ENCODE measurements at regions not wholly inside any gene's neighbourhood (a gene's known extent, or its start where the extent isn't known, plus 50 kb on each side); places are given as distances from the start of the nearest gene placed in this dataset.

DNA sequence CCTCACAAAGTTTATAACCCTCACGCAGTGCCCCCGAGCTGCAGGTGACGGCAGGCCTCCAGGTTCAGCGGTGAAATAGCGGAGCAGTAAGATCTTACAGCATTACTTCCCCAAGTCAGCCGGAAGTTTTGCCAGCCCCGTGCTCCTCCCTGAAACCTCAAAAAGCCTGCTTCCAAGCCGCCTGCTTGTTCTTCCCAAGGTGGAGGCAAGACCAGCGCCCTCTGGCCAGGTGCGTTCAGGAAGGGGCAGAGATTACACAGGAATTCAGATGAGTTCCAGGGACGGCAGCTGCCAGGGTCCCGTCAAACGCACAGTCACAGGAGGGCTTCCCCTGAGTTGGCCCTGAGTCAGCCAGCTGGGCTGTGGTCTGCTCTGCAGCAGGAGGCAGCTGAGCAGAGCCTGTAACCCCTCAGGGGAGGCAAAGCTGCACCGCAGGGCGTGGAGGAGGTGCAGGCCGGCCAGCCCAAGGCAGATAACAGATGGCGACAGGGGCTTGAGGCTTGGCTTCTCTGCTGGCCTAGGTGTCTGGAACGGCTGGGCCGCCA, 124.1 kb upstream of the RPS6KA2 start:
- no peak for DNase-seq (ENCODE audit: low spot score)

DNA sequence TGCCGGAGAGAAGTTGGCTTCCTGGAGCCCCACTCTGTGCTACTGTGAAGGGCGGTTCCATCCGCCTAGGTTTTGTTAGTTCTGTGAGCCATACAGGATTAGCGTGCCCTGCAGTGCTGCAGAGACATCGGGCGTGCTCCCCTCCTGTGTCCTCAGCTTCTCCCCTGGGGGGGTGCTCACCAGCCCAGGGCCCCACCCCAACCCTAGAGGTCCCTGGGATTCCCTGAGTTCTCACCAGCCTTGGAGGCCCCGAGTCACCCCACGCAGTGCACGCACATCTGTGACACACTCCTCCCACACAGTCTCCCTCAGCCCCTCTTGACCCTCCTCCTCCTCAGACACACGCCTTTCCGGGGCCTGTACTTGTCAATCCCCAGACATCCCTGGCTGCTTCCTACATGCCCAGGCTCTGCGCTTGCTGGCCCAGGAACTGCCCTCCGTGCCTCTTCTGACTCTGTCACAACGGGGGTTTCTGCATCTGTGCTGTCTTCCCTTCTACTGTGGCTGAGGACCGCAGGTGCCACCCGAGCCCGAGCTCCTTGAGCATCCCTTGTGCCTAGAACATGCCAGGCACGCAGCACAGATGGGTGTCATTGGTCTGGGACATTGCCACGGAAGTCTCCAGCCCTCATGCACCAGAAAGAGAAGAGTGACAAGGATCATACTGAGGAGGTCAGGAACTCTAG, 123.2 kb upstream of the RPS6KA2 start:
- no peak for DNase-seq (ENCODE audit: low spot score)

DNA sequence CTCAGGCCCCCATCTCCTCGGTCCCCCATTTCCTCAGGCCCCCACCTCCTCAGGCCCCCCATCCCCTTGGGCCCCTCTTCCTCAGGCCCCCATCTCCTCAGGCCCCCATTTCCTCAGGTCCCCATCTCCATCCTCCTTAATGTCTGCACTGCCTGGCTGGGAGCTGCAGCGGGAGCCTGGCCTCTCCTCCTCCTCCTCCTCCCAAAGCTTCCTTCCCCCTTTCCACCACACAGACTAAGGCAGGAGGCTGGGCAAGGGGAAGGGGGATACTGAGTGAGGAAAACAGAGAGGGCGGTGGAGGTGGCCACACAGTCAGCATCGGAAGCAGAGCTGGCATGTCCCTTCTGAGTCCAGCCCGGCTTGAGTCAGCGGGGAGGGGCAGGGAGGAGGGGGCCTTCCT, 122.6 kb upstream of the RPS6KA2 start:
- no peak for DNase-seq (ENCODE audit: low spot score)

DNA sequence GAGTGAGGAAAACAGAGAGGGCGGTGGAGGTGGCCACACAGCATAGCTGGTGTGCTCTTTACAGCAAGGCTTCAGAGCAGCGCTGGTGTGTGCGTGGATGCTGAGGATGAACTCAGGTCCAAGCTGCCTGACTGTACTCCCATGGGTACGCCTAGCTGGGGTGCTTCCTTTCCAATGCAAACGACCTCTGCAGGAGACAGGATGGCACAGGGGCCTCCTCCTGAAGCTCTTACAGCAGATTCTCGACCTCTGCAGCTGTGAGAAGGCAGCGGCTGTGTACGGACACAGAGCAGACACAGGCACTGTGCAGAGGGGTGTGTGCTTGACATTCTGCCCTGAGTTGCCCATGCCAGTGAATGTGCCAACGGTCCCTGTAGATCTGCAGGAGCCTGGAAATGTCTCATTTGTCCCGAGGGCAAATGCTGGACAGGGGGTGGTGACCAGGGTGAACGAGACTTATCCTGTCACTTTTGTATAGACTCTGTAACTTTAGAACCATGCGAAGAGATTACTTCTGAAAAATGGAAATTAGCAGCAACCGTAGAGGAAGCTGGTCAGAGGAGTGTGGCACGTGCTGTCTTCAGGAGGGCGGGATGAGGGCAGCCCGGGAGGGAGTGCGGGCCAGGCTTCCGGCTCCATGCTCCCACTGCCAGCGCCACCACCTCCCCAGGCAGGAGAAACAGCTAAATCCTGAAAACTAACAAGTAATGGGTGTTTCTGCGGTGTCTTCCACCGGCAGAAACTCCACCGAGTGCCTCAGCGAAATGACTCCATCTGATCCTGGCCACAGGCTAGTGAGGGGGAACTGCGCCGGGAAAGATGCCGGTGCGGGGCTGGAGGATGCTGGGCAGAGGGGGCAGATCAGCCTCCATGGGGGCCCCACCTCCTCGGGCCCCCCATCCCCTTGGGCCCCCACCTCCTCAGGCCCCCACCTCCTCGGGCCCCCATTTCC, 120.9 kb upstream of the RPS6KA2 start:
- DNase-seq (ENCODE audit: low spot score), result no peak

DNA sequence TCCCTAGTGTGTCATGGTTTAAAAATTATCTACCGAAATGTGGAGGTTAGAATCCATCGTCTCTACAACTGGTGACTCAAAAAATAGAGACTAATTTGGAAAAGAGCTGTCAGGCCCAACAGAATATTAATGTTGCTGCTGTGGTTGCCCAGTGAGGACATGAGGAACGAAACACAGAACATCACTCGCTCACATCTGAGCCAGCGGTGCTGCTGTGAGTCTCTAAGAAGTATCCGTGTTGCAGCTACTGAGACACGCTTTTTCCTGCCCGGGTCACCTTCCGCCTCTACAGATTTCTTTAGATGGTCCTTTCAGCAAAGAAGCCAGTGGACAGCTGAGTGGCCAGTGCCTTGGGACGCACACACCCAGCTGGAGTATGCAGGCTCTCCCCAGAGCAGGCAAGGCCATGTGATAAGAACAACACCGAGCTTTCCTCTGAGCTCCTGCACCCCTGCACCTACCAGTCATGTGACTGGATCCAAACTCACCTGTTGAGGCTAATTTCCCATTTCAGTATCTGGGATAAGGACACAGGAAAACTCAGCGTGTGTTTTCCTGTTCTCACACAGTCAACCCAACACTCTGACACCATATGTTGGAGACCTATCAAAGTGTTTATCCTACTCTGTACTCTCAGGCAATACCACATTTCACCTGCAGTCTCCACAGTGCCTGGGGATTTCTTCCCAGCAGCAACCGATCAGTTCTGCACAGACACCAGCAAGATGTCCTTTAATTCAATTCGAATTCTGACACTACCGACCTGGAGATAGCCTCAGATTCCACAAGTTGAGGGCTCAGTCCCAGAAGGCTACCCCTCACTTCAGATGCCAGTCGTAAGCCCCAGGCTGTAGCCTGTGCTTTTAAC, 119.0 kb upstream of the RPS6KA2 start:
- DNase-seq (ENCODE audit: low spot score), result no peak

DNA sequence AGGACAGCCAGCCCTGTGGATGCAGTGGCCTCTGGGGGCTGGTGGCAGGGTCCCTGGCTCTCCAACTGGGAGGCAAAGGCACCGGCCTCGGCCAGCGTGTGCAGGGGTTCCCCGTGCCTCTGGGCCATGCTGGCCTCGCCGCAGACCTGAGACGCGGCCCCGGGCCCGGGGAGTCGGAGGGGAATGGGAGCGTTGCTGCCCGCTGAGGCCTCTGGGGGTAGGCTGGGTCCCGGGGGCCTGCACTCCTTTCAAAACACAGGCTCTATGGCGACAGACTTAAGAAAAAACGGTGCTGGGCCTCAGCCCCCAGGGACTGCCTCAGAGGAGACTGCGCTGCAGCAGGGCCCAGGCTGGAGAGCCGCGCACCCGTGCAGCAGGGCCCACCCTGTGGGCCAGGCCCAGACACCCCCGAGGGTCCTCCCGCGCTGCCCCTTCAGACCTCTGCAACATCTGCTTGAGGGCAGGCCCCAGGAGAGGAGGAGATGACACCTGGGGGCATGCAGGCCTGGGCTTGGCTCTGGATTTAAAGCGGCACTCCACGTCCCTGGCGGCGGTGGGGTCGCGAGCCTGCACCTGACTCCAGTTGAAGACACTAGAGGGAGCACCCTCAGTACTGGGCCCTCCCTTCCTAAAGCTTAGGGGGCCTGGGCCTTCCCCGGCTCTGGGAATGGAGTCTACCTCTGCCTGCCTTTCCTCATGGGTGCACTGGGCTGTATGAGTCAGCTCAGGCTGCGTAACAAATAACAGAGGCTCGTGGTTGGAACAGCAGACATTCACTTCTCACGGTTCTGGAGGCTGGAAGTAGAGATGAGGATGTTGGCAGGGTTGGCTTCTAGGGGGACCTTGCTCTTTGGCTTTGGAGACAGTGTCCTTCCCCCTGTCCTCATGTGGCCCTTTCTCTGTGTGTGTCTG, 117.4 kb upstream of the RPS6KA2 start:
- no peak for DNase-seq (ENCODE audit: low spot score)

DNA sequence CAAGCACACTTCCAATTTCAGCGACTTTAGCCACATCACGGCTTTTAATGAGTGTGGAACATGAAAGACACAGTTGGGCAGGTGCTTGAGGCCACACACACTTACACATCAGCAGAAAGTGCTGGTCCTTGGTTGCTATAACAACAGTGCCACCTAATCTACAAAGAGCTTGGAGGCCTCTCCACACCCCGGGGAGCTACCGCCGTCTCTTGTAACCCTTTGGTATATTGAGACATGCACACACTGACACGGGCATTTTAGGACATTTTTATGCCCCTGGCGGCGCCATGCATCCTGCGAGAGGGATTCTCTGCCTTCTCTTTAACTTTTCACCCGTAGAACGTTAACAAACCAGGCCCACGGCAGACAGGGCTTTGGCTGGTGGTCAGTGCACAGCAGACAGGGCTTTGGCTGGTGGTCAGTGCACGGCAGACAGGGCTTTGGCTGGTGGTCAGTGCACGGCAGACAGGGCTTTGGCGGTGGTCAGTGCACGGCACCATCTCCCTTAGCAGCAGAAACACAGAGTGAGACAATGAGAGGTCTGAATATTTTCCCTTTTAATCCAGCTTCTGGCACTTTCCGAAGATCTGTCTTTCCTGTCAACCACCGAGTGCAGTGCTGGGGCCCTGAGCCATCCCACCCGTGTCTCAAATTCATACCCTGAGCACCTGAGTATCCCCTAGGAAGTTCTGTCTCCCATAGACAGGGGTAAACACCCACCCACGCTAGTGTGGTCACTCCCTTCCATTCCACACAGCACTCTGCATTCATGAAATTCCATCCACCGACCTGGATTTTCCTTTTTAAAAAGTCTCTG, 116.6 kb upstream of the RPS6KA2 start:
- no peak for DNase-seq (ENCODE audit: low spot score)

DNA sequence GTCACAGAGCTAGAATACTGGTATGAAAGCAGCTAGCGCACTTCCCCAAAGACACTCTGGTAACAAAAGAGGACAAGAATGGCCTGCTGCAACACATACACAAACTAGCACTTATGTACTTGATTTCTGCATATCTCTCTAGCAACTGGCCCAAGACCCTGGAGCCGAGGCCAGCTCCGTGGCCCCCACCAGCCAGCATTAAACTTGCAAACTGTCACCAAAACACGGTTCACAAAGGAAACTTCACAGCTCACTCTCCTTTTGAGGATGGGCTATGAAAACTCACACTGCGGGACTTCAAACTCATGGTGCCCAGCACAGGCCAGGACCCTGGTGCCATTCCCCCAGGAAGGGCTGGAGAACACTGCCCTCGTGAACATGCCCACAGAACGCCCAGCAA, 115.9 kb upstream of the RPS6KA2 start:
- DNase-seq (ENCODE audit: low spot score), result no peak

DNA sequence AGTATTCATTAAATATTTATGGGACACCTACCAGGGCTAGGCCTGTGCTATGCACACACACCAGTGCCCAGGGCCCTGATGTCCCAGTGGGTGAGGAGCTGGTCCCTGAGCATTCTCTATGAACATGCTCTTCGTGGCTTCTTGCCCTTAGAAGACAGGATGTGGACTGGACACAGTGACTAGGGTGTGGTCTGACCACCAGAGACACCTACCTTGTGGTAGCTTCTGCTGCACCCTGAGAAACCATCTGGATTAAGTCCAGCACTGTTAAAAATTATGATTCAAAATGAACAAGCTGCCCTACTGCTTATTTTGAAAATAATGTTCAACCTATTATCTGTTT, 112.9 kb upstream of the RPS6KA2 start:
- DNase-seq (ENCODE audit: low spot score), result no peak

DNA sequence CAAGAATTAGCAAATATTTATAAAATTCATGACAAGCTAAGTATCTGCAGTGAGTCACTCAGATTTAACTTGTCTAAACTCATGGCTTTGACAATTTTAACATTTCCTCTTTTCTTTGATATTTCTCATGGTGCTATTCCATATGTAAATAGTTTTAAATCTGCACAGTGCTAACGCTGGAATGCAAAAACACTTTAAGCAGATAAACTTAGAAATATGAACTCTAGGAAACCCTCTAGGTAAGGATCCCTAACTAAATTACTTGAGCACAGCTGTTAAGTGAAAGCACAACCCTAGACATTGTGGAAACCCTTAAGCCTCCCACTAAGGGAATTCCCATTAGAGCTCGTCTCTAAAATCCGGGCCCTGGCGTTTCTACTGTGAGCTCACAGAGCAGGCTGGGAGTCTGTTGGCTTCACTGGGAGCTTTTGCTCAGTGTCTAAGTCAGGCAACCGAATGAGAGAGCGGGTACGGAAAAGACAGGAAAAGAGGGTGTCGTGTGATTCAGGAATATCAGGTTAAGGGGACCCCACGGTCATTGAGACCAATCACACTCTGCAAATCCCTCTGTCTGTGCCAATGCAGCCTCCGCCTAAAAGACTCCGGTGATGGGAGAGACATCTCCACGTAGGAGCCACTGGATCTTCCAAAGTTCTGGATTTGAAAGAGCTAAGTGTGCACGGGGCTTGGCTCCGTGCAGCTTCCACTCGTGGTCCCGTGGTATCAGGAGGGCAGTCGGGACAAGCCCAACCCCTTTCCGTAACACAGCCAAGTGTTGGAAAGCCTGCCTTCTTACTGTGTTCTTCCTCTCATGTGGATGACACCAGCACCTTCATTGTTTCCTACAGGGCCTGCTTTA, 112.3 kb upstream of the RPS6KA2 start:
- DNase-seq (ENCODE audit: low spot score), result no peak

DNA sequence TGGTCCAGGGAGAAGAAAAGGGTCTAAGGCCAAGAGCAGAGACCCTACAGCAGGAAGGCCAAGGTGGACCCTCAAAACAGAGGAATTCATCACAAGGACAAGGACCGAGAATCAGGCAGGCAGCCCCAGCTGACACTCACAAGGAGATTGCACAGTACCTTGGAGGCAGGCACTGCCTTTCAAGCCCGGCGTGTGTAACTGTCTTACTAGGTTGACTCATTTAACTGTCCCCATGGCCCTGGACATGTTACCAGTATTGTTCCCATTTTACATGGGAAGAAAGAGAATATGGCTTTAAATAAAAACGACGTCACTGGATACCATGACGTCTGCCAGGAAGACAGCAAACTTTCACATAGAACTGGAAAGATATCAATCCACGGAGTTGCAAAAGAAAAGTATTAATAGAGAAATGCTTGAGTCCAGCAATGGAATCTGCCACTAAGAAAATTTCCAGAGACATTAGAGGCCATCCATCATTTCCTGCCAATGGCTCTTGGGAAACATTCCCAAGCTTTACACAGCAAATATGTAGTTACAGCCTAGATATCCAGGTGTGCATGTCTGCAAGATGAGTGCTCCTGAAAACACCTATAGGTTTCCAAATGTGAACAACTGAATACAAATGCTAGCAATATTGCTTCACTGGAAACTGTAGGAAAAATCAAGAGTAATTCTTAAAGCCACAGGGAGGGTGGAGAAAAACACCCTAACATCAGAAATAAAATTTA, 111.5 kb upstream of the RPS6KA2 start:
- DNase-seq (ENCODE audit: low spot score), result no peak

DNA sequence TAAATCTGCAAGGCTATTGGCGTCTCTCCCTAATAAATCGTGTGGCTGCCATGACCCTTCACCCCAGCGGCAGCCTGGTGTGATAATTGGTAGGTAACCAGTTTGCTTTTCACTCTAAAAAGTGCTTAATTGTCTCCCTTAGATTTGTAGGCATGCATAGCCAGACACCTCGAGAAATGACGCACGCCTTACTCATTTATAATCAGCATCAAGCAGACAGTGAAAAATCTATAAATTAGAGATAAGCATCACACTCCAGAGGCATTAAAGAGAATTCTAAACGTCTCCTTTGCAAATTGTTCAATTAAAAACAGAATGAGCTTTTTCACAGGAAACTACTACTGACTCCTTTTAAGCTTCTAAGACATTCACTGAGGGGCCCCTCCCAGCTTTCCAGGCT, 110.2 kb upstream of the RPS6KA2 start:
- no peak for DNase-seq (ENCODE audit: low spot score)

DNA sequence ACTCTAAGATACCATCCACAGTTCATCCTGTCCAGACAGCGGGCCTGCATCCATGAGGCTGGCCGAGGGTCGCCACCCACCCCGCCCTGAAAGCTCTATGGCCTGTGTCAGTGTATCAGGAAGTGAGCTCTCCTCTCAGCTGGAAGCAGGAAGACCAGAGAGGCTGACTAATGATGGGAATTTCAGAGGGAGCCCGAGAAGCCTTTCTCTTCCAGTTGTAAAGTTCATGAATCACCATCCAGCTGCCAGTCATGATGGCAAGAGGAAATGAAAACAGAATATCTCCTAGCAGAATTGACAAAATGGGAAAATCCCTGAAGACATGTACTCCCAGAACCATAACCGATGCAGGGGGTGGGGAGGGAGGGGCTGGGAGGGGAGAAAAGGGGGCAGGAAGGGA, 109.6 kb upstream of the RPS6KA2 start:
- no peak for DNase-seq (ENCODE audit: low spot score)

DNA sequence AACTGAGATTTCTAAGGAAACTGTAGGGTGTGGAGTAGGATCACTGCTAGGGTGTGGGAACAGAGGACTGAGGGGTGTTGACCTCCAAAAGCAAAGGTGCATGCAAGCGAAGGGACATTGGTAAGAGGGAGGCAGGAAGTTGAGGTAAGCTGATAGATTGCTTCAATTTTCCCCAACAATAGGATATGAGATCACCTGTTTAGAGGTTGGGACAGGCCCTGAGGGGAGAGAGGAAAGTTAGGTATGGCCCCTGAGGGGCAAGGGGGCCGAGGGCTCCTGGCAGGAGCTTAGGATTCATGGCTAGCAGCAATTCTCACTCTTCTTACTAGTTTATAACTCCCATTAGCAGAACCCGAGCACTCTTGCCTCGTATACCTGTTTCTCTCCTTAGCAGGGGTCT, 106.8 kb upstream of the RPS6KA2 start:
- no peak for DNase-seq (ENCODE audit: low spot score)

DNA sequence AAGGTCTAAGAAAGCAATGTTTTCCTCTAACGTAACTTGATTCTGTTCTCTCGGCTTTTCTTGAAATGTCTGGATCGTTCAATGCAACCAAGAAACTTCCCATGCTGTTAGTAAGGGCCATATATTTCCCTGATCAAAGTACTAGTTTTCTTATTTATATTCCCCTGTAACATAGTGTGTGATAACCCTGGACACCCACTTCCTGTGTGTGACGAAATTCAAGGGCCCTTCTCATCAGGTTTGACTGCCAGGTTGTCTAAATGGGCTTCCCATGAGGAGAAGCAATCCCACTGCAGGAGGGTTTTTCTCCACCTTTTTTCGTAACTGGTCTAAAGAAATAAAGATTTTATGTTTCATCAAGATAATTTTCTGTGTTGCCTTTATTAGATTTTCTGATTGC, 102.6 kb upstream of the RPS6KA2 start:
- no peak for DNase-seq (ENCODE audit: low spot score)

DNA sequence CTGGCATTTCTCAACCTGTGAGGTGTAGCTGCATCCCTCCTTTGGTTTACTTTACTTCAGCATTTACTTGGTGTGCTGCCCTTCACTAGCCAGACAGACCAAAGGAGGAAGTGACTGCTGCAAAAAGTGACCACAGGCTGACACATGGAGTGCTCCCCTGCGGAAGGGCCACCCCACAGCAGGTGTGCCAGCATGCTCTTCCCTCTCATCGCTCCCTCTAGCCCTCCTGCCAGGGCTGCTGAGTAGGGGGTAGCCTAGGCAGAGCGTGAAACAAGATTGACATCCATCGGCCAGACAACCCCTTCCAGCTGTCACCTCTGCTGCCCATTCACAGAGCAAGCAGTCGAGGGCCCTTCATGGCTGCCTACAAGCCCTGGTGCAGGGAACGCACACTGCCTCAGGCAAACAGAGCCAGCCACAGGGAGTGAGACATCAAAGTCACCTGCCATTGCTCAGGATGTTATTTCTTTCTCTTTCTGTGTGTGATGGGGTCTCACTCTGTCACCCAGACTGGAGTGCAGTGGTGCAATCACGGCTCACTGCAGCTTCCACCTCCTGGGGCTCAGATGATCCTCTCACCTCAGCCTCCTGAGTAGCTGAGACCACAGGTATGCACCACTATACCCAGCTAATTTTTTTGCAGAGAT, 102.0 kb upstream of the RPS6KA2 start:
- no peak for DNase-seq (ENCODE audit: low spot score)

DNA sequence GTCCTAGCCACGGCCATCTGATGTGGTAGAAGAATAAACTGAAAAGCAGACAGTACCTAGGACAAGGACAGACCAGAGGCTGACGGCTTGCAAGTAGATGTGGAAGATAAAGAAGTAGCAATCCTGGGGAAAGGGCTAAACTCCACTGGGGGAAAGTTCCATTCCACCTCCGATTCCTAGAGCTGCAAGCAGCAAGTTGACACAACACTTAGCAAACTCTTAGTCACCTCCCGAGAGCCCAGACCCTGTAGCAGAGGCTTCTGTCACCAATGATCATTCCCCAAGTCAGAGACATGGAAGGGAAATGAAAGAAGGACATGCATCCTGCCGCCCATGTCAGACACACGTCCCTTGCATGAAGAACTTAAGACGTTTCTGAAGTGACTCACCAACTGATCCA, 99.2 kb upstream of the RPS6KA2 start:
- no peak for DNase-seq (ENCODE audit: low spot score)

DNA sequence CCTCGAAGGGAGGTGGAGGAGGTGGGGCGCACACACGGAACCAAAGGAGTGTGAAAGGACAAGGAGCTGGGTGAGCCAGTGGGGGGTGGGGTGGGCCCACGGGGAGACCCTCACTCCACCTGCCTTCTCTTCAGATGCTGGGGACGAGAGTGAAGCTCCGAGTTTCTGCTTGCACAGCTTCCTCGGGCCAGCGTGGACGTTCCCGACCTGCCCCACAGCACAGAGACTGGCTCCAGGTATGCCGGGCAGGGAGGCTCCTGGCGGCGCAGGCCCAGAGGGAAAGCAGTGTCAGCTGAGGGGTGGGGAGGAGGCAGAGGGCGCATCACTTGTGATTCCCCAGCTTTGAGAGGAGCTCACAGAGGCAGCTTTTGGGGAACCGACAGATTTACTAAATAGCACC, 98.5 kb upstream of the RPS6KA2 start:
- no peak for DNase-seq (ENCODE audit: low spot score)

Data from hematopoietic multipotent progenitor cell treated with erythropoietin and hydrocortisone succinate and interleukin-3 and kit ligand, for 15 days (in vitro differentiated cells).